ENCODE measurements at regions not wholly inside any gene's neighbourhood (a gene's known extent, or its start where the extent isn't known, plus 50 kb on each side); places are given as distances from the start of the nearest gene placed in this dataset.

DNA sequence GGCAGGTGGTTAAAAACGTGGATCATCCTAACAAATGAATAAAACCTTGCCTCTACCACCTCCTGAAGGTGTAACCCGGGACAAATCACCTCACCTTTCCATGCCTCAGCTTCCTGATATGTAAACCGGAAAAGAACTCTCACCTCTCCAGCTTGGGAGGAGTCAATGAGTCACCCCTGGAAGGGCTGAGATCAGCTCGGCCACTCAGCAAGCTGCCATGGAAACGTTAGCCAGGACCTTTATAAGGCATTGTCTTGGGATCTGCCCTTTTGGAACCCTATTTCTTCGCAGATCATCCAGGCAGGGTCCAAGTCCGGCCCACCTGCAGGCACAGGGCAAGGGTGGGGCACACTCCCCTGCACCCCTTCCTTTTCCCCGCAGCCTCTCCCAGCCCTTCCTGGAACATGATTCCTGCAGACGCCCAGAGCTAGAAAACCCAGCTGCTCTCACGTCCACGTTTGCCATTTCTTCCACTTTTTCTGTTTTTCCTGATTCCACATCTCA is 81.6 kb upstream of the PFKP start:
- no peak for TF ChIP-seq POLR2A (IDR thresholded peaks at IDR 0.05; ENCODE audit: low read depth, low read length)
- no peak for TF ChIP-seq TAF1 (IDR thresholded peaks at IDR 0.05; ENCODE audit: borderline replicate concordance, low read depth, low read length)

Data from GM12892 (cell line).